Aorta (tissue), 5 donors: ENCODE measurements at regions not wholly inside any gene's neighbourhood (a gene's known extent, or its start where the extent isn't known, plus 50 kb on each side); places are given as distances from the start of the nearest gene placed in this dataset.

Experiments
- ATAC-seq: fragments of 200-7000 bp; cut with Tn5 transposase; one replicate; pipeline ENCODE4 v1.9.1; 2022; ENCODE audit warnings: moderate library complexity; ENCODE audit not compliant: low FRiP score
- DNase-seq, 2 donors: peaks; one replicate each; pipeline ENCODE4 v3.0.0-alpha.2; 2020
- H3K27ac ChIP-seq, 2 donors: one replicate each; pipeline ENCODE4 v1.5.1; 2013; ENCODE audit warnings: low read length in 2 of 2, mild to moderate bottlenecking in 2 of 2, moderate library complexity in 2 of 2, control low read depth in 1 of 2, inconsistent platforms in 1 of 2, low read depth in 1 of 2
- H3K27me3 ChIP-seq, 2 donors: one replicate each; pipeline ENCODE4 v1.6.1; 2013; ENCODE audit warnings: control low read depth in 1 of 2, low read length in 1 of 2, mild to moderate bottlenecking in 1 of 2, moderate library complexity in 1 of 2; ENCODE audit not compliant: insufficient read depth in 2 of 2, control insufficient read depth in 1 of 2
- H3K36me3 ChIP-seq, 2 donors: one replicate each; pipeline ENCODE4 v1.6.1; 2013; ENCODE audit warnings: control low read depth in 1 of 2, low read length in 1 of 2, mild to moderate bottlenecking in 1 of 2; ENCODE audit not compliant: insufficient read depth in 2 of 2, control insufficient read depth in 1 of 2
- H3K4me1 ChIP-seq, 2 donors: one replicate each; pipeline ENCODE4 v1.6.1; 2013; ENCODE audit warnings: low read length in 2 of 2, control low read depth in 1 of 2, mild to moderate bottlenecking in 1 of 2, moderate library complexity in 1 of 2; ENCODE audit not compliant: insufficient read depth in 2 of 2, control insufficient read depth in 1 of 2
- H3K4me3 ChIP-seq, 2 donors: one replicate each; pipeline ENCODE4 v1.5.1; 2013; ENCODE audit warnings: low read length in 2 of 2, control low read depth in 1 of 2, mild to moderate bottlenecking in 1 of 2
- H3K9me3 ChIP-seq: one replicate; pipeline ENCODE4 v1.6.1; 2013; ENCODE audit warnings: mild to moderate bottlenecking, low read length; ENCODE audit not compliant: control insufficient read depth
- WGBS, 2 donors: extraction: QIAGEN DNeasy Blood & Tissue Kit; methylation state at CpG; one replicate each; pipeline ENCODE4 v1.1.7; 2013; 5-methylcytosine and 5-hydroxymethylcytosine counted together
- intact Hi-C, 2 donors: fragments of 100-400 bp; cut with DNase I; formaldehyde crosslinking; loops; one replicate each; pipeline versions ENCODE4 v1.14.2 to v1.15.0; 2022
- donor health status: healthy with polysubstance abuse.
- donor health status: Bipolar disorder and iron deficiency.
- donor health status: DM: no; HTN: no; CAD: no.
- donor health status: DM: no; HTN: no; CAD: no.
- donor health status: DM: yes; HTN: yes; CAD: no.

- Histone ChIP-seq H3K27ac (no peak overlapping the region), H3K4me1 (no peaks in the 10 kb centered on the region), H3K36me3 (no peaks in the 10 kb centered on the region), H3K27me3 (peaks cover 0 to 2% of the 10 kb centered on the region in 2 donors), H3K4me3 (no peak overlapping the region), H3K9me3 (no peaks in the 10 kb centered on the region)
- 25 to 28% methylated on average over 3 of the region's 3 CpGs for WGBS, 2 donors
- intact Hi-C loops, result no loop called here
- DNase-seq (no peak), ATAC-seq (no peak)
These were observed 269.7 kb upstream of the ATP10A start for GRCh38 chr15:26132811-26133210.

- intact Hi-C loops, result loop anchor here in 1 of 2 donors (5.0 kb wide), 1 partner anchor 67 kb away; no protein-coding TSS in a partner anchor
These were observed 266.7 kb upstream of the ATP10A start for GRCh38 chr15:26129852-26130251.

GRCh38 chr15:26128611-26129140 is 265.5 kb upstream of the ATP10A start:
- no peaks in the 10 kb centered on the region for H3K4me1 ChIP-seq
- ATAC-seq (no peak), DNase-seq (no peak)
- H3K27me3 ChIP-seq, result peaks cover 0 to 2% of the 10 kb centered on the region in 2 donors
- intact Hi-C loops, result loop anchor here in 1 of 2 donors (5.0 kb wide), 1 partner anchor 69 kb away; no protein-coding TSS in a partner anchor
- H3K9me3 ChIP-seq, result no peaks in the 10 kb centered on the region
- H3K27ac ChIP-seq, result no peak overlapping the region
- no peaks in the 10 kb centered on the region for H3K36me3 ChIP-seq
- WGBS, 2 donors, result 83 to 88% methylated on average over 7 of the region's 7 CpGs
- no peak overlapping the region for H3K4me3 ChIP-seq

More at GRCh38 chr15:26129852-26130251, 266.7 kb upstream of the ATP10A start:
- ATAC-seq, result no peak
- H3K27me3 ChIP-seq, result peaks cover 0 to 2% of the 10 kb centered on the region in 2 donors
- no peak for DNase-seq
- no peak overlapping the region for H3K27ac ChIP-seq
- H3K4me1 ChIP-seq, result no peaks in the 10 kb centered on the region
- H3K9me3 ChIP-seq, result no peaks in the 10 kb centered on the region
- WGBS, 2 donors, result 31 to 37% methylated on average over 5 of the region's 5 CpGs
- no peaks in the 10 kb centered on the region for H3K36me3 ChIP-seq
- no peak overlapping the region for H3K4me3 ChIP-seq

GRCh38 chr15:26126819-26127387 is 263.8 kb upstream of the ATP10A start:
- Histone ChIP-seq H3K4me1 (no peaks in the 10 kb centered on the region), H3K9me3 (no peaks in the 10 kb centered on the region), H3K27me3 (peaks cover 0 to 2% of the 10 kb centered on the region in 2 donors), H3K4me3 (no peak overlapping the region), H3K36me3 (no peaks in the 10 kb centered on the region), H3K27ac (no peak overlapping the region)
- intact Hi-C loops, result loop anchor here in 1 of 2 donors (5.0 kb wide), 1 partner anchor 70 kb away; no protein-coding TSS in a partner anchor
- no peak for DNase-seq
- WGBS, 2 donors, result 76 to 85% methylated on average over 3 of the region's 3 CpGs
- no peak for ATAC-seq

- no peaks in the 10 kb centered on the region for H3K36me3 ChIP-seq
- no peak overlapping the region for H3K27ac ChIP-seq
- H3K4me3 ChIP-seq, result no peak overlapping the region
- intact Hi-C loops, result loop anchor here in 1 of 2 donors (5.0 kb wide), 1 partner anchor 71 kb away; no protein-coding TSS in a partner anchor
- DNase-seq (no peak), ATAC-seq (no peak)
- 20 to 26% methylated on average over 6 of the region's 6 CpGs for WGBS, 2 donors
- no peaks in the 10 kb centered on the region for H3K4me1 ChIP-seq
- no peaks in the 10 kb centered on the region for H3K9me3 ChIP-seq
- peaks cover 0 to 2% of the 10 kb centered on the region in 2 donors for H3K27me3 ChIP-seq
These were observed 262.9 kb upstream of the ATP10A start for GRCh38 chr15:26126070-26126469.

GRCh38 chr15:26125664-26126063 is 262.5 kb upstream of the ATP10A start:
- peaks cover 0 to 2% of the 10 kb centered on the region in 2 donors for H3K27me3 ChIP-seq
- no peak overlapping the region for H3K27ac ChIP-seq
- no peak for DNase-seq
- H3K9me3 ChIP-seq, result no peaks in the 10 kb centered on the region
- 91 to 94% methylated on average over 12 of the region's 12 CpGs for WGBS, 2 donors
- no peaks in the 10 kb centered on the region for H3K4me1 ChIP-seq
- no peak for ATAC-seq
- no peaks in the 10 kb centered on the region for H3K36me3 ChIP-seq
- H3K4me3 ChIP-seq, result no peak overlapping the region
- intact Hi-C loops, result loop anchor here in 1 of 2 donors (5.0 kb wide), 1 partner anchor 72 kb away; no protein-coding TSS in a partner anchor

GRCh38 chr15:26119322-26119721 is 256.2 kb upstream of the ATP10A start:
- WGBS, 2 donors, result 74 to 82% methylated on average over 6 of the region's 6 CpGs
- intact Hi-C loops, result no loop called here

GRCh38 chr15:26115229-26115943 is 252.3 kb upstream of the ATP10A start:
- H3K27ac ChIP-seq, result no peak overlapping the region
- no peak for DNase-seq
- H3K9me3 ChIP-seq, result no peaks in the 10 kb centered on the region
- no peaks in the 10 kb centered on the region for H3K27me3 ChIP-seq
- H3K4me1 ChIP-seq, result no peaks in the 10 kb centered on the region
- intact Hi-C loops, result no loop called here
- WGBS, 2 donors, result 66 to 67% methylated on average over 9 of the region's 9 CpGs
- no peaks in the 10 kb centered on the region for H3K36me3 ChIP-seq
- ATAC-seq, result no peak
- H3K4me3 ChIP-seq, result no peak overlapping the region

More at GRCh38 chr15:26119322-26119721, 256.2 kb upstream of the ATP10A start:
- Histone ChIP-seq H3K36me3 (no peaks in the 10 kb centered on the region), H3K9me3 (no peaks in the 10 kb centered on the region), H3K27ac (no peak overlapping the region), H3K27me3 (no peaks in the 10 kb centered on the region), H3K4me1 (no peaks in the 10 kb centered on the region), H3K4me3 (no peak overlapping the region)
- ATAC-seq (no peak), DNase-seq (no peak)
